HT-29 (cell line): ENCODE measurements at regions not wholly inside any gene's neighbourhood (a gene's known extent, or its start where the extent isn't known, plus 50 kb on each side); places are given as distances from the start of the nearest gene placed in this dataset.

ENCODE experiments used
- DNase-seq: peaks from one replicate; pipeline ENCODE4 v3.0.0-alpha.2; 2015; ENCODE audit warnings: low spot score

- DNase-seq, result no peak
Observed at GRCh38 chr3:34179716-34180115, 381.3 kb downstream of the PDCD6IP start.

- DNase-seq, result no peak
Observed at GRCh38 chr3:34180532-34180931, 382.1 kb downstream of the PDCD6IP start.

GRCh38 chr3:34183114-34183513, 384.7 kb downstream of the PDCD6IP start:
- DNase-seq, result no peak

GRCh38 chr3:34183611-34184340, 385.3 kb downstream of the PDCD6IP start:
- DNase-seq, result no peak

- DNase-seq, result no peak
Observed at GRCh38 chr3:34185301-34185700, 386.9 kb downstream of the PDCD6IP start.

- no peak for DNase-seq
Observed at GRCh38 chr3:34189133-34189532, 390.7 kb downstream of the PDCD6IP start.

GRCh38 chr3:34196914-34197313, 398.5 kb downstream of the PDCD6IP start:
- DNase-seq, result no peak

GRCh38 chr3:34198309-34198708, 399.9 kb downstream of the PDCD6IP start:
- DNase-seq, result no peak

GRCh38 chr3:34200576-34200975, 402.1 kb downstream of the PDCD6IP start:
- DNase-seq, result no peak

GRCh38 chr3:34202975-34203374, 404.5 kb downstream of the PDCD6IP start:
- DNase-seq, result no peak

GRCh38 chr3:34203386-34203785, 405.0 kb downstream of the PDCD6IP start:
- DNase-seq, result no peak

- DNase-seq, result no peak
Observed at GRCh38 chr3:34207002-34207401, 408.6 kb downstream of the PDCD6IP start.

- DNase-seq, result no peak
Observed at GRCh38 chr3:34207806-34208205, 409.4 kb downstream of the PDCD6IP start.

GRCh38 chr3:34212175-34212574, 413.7 kb downstream of the PDCD6IP start:
- DNase-seq, result no peak

GRCh38 chr3:34212656-34213055, 414.2 kb downstream of the PDCD6IP start:
- DNase-seq, result no peak

- no peak for DNase-seq
Observed at GRCh38 chr3:34213478-34213877, 415.0 kb downstream of the PDCD6IP start.

- DNase-seq, result no peak
Observed at GRCh38 chr3:34216711-34217335, 418.4 kb downstream of the PDCD6IP start.

- no peak for DNase-seq
Observed at GRCh38 chr3:34218706-34219385, 420.4 kb downstream of the PDCD6IP start.

- no peak for DNase-seq
Observed at GRCh38 chr3:34219556-34219955, 421.1 kb downstream of the PDCD6IP start.

- no peak for DNase-seq
Observed at GRCh38 chr3:34225821-34226366, 427.5 kb downstream of the PDCD6IP start.

- DNase-seq, result no peak
Observed at GRCh38 chr3:34229876-34230275, 431.4 kb downstream of the PDCD6IP start.

- DNase-seq, result no peak
Observed at GRCh38 chr3:34235096-34235495, 436.7 kb downstream of the PDCD6IP start.

- DNase-seq, result no peak
Observed at GRCh38 chr3:34237946-34238345, 439.5 kb downstream of the PDCD6IP start.
